HG02840 (cell line): ENCODE measurements at regions not wholly inside any gene's neighbourhood (a gene's known extent, or its start where the extent isn't known, plus 50 kb on each side); places are given as distances from the start of the nearest gene placed in this dataset.

ENCODE experiments used
- ATAC-seq: cut with Tn5 transposase; IDR thresholded peaks from one replicate; pipeline ENCODE4 v1.9.1; 2021; ENCODE audit warnings: mild to moderate bottlenecking, moderate library complexity, moderate number of reproducible peaks; ENCODE audit not compliant: unreplicated experiment, low FRiP score

DNA sequence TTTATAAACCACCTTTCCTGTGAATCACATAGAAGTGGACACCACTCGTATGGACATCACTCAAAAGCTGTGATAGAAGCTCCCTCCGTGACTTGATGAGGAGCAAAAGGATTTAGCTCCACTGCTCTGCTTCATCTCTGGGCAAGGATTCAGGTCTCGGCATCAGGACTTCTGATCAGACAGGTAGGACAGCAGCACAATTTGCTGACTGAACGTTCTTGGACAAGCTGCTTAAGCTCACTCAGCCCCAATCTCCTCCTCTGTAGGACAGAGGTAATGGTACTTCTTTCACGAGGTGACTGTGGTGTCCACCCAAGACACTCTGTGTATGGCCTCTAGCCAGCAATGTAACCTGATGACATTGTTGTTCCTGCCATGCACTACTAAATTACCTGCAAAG is 122.6 kb upstream of the AJAP1 start:
- ATAC-seq: no peak

- ATAC-seq: no peak
Measured at GRCh38 chr1:4532656-4533055, 121.8 kb upstream of the AJAP1 start.

DNA sequence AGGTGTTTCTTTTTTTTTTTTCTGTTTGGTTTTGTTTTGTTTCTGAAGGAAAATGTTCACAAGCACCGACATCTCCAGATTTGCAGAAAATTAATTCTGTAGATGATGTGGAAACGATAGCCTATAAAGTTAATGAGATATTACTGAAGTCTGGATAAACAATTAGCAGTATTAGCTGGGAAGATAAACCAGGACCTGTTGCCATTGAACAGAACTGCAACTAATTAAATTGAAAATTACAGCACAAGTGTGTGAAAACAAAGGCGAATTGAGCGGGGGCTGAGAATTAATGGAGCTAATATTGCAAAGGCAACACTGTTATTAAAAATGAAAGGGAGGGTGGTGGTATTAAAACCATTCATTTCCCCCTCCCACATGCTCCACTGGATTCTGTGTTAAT is 107.5 kb upstream of the AJAP1 start:
- ATAC-seq: no peak

DNA sequence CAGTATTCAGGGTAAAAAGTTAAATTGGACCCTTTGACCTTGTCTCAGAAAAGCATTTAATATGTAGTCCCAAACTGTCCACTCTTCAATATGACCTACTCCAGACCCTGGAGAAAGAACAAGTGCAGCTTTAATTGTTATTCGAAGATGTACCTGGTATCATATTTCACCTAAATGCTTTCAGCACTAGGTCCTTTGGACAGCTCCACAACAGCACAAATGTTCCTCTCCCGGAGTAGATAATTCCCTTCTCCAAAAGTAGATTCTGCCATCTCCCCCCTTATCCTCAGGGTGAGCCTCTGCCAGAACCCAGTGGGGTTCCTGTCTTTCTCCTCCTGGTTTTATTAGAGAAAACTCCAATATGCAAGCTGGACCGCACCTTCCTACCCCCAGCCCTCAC is 104.5 kb upstream of the AJAP1 start:
- no peak for ATAC-seq

DNA sequence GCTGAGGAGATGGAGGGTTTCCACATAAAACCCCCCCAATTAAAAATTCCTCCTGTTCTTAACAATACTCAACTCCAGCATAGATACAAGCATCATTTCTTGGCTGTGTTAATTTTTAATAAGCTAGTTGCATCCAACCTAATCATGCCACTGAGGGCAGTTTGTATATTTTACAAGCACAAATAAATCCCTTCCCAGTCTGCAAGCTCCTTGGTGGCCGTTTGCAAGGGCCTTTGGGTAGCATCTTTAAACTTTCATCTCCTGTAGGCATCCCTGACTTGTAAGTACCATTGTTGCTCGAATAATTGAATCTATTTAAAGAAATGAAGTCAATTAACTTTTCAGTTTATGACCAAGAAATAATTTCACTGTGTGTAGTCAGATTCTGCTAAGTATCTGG is 103.5 kb upstream of the AJAP1 start:
- no peak for ATAC-seq

- ATAC-seq: no peak
Measured at GRCh38 chr1:4551706-4552105, 102.7 kb upstream of the AJAP1 start.

DNA sequence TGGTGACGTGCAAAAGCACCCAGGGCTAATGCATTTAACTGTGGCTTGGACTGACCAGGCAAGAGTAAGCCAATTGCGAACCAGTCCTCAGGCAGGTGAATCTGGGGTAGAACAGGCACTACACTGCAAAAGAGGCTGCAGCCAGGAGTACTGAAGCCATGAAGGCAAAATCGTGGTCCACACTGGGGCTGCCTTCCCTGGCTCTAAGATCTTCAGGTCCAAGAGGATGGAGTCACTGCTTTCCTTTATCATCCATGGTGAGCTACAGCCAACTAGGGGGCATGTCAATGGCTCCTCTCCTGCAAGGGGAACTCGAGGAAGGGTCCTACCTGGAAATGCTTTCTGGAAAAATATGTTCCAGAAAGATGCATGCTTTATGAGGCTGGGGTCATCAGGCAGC is 100.6 kb upstream of the AJAP1 start:
- ATAC-seq: no peak

- ATAC-seq: no peak
Measured at GRCh38 chr1:4554271-4554865, 100.0 kb upstream of the AJAP1 start.

- no peak for ATAC-seq
Measured at GRCh38 chr1:4557949-4558348, 96.5 kb upstream of the AJAP1 start.

- ATAC-seq: no peak
Measured at GRCh38 chr1:4561205-4561604, 93.2 kb upstream of the AJAP1 start.

DNA sequence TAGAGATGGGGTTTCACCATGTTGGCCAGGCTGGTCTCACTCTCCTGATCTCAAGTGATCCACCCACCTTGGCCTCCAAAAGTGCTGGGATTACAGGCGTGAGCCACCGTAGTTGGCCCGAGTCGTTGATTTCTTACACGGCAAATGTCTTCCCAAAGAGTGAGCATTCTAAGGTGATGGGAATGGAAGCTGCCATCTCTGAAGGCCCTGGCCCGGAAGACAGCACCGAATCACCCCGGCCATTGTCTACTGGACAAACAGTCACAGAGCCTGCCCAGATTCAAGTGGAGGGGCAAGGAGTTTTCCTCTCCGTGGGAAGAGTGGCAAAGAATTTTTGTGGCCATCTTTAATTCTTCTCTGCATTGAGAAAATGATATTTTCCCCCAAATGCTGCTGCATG is 92.1 kb upstream of the AJAP1 start:
- no peak for ATAC-seq

DNA sequence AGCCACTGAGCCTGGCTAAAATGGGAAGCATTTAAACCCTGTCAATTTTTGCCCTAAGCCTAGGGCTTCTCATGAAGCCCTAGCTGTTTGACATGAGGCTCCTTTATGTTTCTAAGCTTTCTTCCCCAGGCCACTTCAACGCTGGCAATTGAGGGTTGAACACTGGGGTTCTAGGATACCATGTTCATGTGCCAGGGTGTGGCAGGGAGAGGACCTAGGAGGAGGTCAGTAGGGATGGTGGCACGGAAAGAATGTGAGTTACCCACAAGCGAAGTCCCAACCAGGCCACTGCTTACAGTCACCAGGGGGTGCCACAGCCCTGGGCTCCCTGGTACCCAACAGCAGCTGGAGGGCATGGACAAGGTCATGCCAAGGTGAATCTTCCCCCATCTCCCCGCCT is 90.8 kb upstream of the AJAP1 start:
- no peak for ATAC-seq

DNA sequence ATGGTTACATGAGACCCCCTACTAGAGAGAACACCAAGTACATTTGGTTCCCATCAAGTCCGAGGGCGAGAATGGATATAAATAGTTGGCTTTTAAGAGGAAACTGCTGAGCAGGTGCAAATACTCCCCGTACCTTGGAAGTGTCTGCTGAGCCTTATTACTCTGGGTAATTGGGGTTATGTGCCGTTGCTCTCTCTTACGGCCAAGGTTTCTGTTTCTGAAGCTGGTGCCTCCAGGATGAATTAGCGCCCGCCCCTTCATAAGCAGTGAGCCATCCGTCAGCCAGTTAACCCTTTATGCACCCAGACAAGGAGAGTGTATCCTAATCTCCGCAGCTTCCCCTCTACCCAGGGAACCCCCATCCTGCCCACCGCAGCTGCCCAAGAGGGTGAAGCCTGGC is 90.4 kb upstream of the AJAP1 start:
- no peak for ATAC-seq

DNA sequence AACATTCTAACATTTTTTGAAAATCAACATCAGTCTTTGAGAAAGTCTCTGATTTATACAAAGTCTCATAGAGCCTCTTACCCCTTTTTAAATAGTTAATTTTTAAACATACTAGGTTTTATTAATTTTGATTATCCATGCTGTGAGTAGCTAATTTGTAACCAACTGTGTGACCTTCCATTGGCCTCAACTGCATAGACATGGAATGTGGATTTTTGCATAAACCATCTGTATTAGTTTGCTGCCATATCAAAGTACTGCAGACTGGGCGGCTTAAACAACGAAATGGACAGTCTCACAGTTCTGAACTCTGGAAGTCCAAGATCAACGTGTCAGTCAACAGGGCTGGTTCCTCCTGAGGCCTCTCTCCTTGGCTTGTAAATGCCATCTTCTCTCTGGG is 89.2 kb upstream of the AJAP1 start:
- ATAC-seq: no peak

DNA sequence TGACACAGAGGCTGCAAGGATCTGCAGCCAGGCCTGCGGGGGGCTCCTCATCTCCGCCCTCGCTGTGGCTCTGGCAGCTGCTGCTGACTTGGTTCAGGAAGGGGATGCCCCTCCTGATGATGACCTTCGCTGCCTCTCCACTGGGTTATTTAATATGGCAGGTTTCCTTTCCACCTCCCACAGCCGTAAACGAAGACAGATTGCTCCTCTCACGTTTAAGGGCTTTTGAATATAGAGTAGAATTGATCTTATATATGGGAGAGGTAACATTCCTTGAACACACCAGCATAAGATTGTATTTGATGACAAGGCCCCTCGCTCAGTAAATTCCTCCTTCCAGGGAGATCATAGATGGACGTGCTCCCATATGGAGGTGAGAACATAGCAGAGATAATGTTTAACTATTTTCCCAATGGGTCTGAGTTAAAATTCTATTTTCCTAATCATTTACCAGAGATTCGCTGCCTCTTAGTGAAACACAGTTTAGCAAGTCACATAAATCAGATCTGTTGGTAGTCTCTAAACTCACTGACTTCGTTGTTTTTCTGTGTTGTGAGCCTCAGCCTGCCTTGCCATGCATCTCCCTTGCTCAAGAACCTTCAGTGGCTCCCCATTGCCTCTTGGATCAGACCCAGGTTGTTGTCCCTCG is 88.5 kb upstream of the AJAP1 start:
- no peak for ATAC-seq

- ATAC-seq: no peak
Measured at GRCh38 chr1:4571263-4571662, 83.1 kb upstream of the AJAP1 start.

GRCh38 chr1:4573526-4573925 is 80.9 kb upstream of the AJAP1 start:
- ATAC-seq: no peak

GRCh38 chr1:4581807-4582206 is 72.6 kb upstream of the AJAP1 start:
- ATAC-seq: no peak

- no peak for ATAC-seq
Measured at GRCh38 chr1:4584449-4584848, 70.0 kb upstream of the AJAP1 start.

GRCh38 chr1:4585216-4585615 is 69.2 kb upstream of the AJAP1 start:
- no peak for ATAC-seq

- no peak for ATAC-seq
Measured at GRCh38 chr1:4585705-4586104, 68.7 kb upstream of the AJAP1 start.

- no peak for ATAC-seq
Measured at GRCh38 chr1:4586611-4587160, 67.7 kb upstream of the AJAP1 start.
